ENCODE measurements at regions not wholly inside any gene's neighbourhood (a gene's known extent, or its start where the extent isn't known, plus 50 kb on each side); places are given as distances from the start of the nearest gene placed in this dataset.

GRCh38 chr20:60862601-60863000 lies 389.5 kb upstream of the CDH4 start:
- DNase-seq (ENCODE audit: low read depth, low spot score) = no peak
- Histone ChIP-seq H3K27me3 (ENCODE audit: control insufficient read depth, insufficient read depth, low read length) (no peaks in the 10 kb centered on the region), H3K9me3 (ENCODE audit: control insufficient read depth, insufficient read depth, low read length) (no peaks in the 10 kb centered on the region), H3K27ac (ENCODE audit: low read length) (no peak overlapping the region), H3K36me3 (ENCODE audit: control insufficient read depth, insufficient read depth, low read length) (no peaks in the 10 kb centered on the region), H3K4me1 (ENCODE audit: control insufficient read depth, insufficient read depth, low read length) (no peaks in the 10 kb centered on the region), H3K4me3 (ENCODE audit: low read length) (no peak overlapping the region)
- WGBS (ENCODE audit: insufficient coverage, insufficient read length) = no CpG with 5 or more reads among the region's 5 CpGs

- Histone ChIP-seq H3K27me3 (ENCODE audit: control insufficient read depth, insufficient read depth, low read length) (no peaks in the 10 kb centered on the region), H3K36me3 (ENCODE audit: control insufficient read depth, insufficient read depth, low read length) (no peaks in the 10 kb centered on the region), H3K27ac (ENCODE audit: low read length) (no peak overlapping the region), H3K4me3 (ENCODE audit: low read length) (no peak overlapping the region), H3K4me1 (ENCODE audit: control insufficient read depth, insufficient read depth, low read length) (no peaks in the 10 kb centered on the region), H3K9me3 (ENCODE audit: control insufficient read depth, insufficient read depth, low read length) (no peaks in the 10 kb centered on the region)
- DNase-seq (ENCODE audit: low read depth, low spot score) = no peak
- no CpG with 5 or more reads among the region's 3 CpGs for WGBS (ENCODE audit: insufficient coverage, insufficient read length)
Measured at GRCh38 chr20:60863548-60863947, 388.5 kb upstream of the CDH4 start.

GRCh38 chr20:60867589-60867988 lies 384.5 kb upstream of the CDH4 start:
- H3K4me1 ChIP-seq (ENCODE audit: control insufficient read depth, insufficient read depth, low read length) = no peaks in the 10 kb centered on the region
- no peaks in the 10 kb centered on the region for H3K27me3 ChIP-seq (ENCODE audit: control insufficient read depth, insufficient read depth, low read length)
- no CpG with 5 or more reads among the region's 3 CpGs for WGBS (ENCODE audit: insufficient coverage, insufficient read length)
- no peaks in the 10 kb centered on the region for H3K9me3 ChIP-seq (ENCODE audit: control insufficient read depth, insufficient read depth, low read length)
- H3K27ac ChIP-seq (ENCODE audit: low read length) = no peak overlapping the region
- DNase-seq (ENCODE audit: low read depth, low spot score) = no peak
- H3K4me3 ChIP-seq (ENCODE audit: low read length) = no peak overlapping the region
- no peaks in the 10 kb centered on the region for H3K36me3 ChIP-seq (ENCODE audit: control insufficient read depth, insufficient read depth, low read length)

GRCh38 chr20:60868316-60868891 lies 383.7 kb upstream of the CDH4 start:
- no peaks in the 10 kb centered on the region for H3K4me1 ChIP-seq (ENCODE audit: control insufficient read depth, insufficient read depth, low read length)
- DNase-seq (ENCODE audit: low read depth, low spot score) = no peak
- H3K9me3 ChIP-seq (ENCODE audit: control insufficient read depth, insufficient read depth, low read length) = no peaks in the 10 kb centered on the region
- H3K27me3 ChIP-seq (ENCODE audit: control insufficient read depth, insufficient read depth, low read length) = no peaks in the 10 kb centered on the region
- H3K36me3 ChIP-seq (ENCODE audit: control insufficient read depth, insufficient read depth, low read length) = no peaks in the 10 kb centered on the region
- WGBS (ENCODE audit: insufficient coverage, insufficient read length) = no CpG with 5 or more reads among the region's 22 CpGs
- H3K4me3 ChIP-seq (ENCODE audit: low read length) = no peak overlapping the region
- no peak overlapping the region for H3K27ac ChIP-seq (ENCODE audit: low read length)

- no CpG with 5 or more reads among the region's 12 CpGs for WGBS (ENCODE audit: insufficient coverage, insufficient read length)
- Histone ChIP-seq H3K9me3 (ENCODE audit: control insufficient read depth, insufficient read depth, low read length) (no peaks in the 10 kb centered on the region), H3K4me1 (ENCODE audit: control insufficient read depth, insufficient read depth, low read length) (no peaks in the 10 kb centered on the region), H3K4me3 (ENCODE audit: low read length) (no peak overlapping the region), H3K27me3 (ENCODE audit: control insufficient read depth, insufficient read depth, low read length) (no peaks in the 10 kb centered on the region), H3K36me3 (ENCODE audit: control insufficient read depth, insufficient read depth, low read length) (no peaks in the 10 kb centered on the region), H3K27ac (ENCODE audit: low read length) (no peak overlapping the region)
- DNase-seq (ENCODE audit: low read depth, low spot score) = no peak
Measured at GRCh38 chr20:60869087-60869486, 383.0 kb upstream of the CDH4 start.

GRCh38 chr20:60869625-60870024 lies 382.4 kb upstream of the CDH4 start:
- WGBS (ENCODE audit: insufficient coverage, insufficient read length) = no CpG with 5 or more reads among the region's 9 CpGs
- DNase-seq (ENCODE audit: low read depth, low spot score) = no peak
- Histone ChIP-seq H3K4me1 (ENCODE audit: control insufficient read depth, insufficient read depth, low read length) (no peaks in the 10 kb centered on the region), H3K9me3 (ENCODE audit: control insufficient read depth, insufficient read depth, low read length) (no peaks in the 10 kb centered on the region), H3K27ac (ENCODE audit: low read length) (no peak overlapping the region), H3K27me3 (ENCODE audit: control insufficient read depth, insufficient read depth, low read length) (no peaks in the 10 kb centered on the region), H3K4me3 (ENCODE audit: low read length) (no peak overlapping the region), H3K36me3 (ENCODE audit: control insufficient read depth, insufficient read depth, low read length) (no peaks in the 10 kb centered on the region)

GRCh38 chr20:60870040-60870439 lies 382.0 kb upstream of the CDH4 start:
- H3K27ac ChIP-seq (ENCODE audit: low read length) = no peak overlapping the region
- no peak for DNase-seq (ENCODE audit: low read depth, low spot score)
- H3K27me3 ChIP-seq (ENCODE audit: control insufficient read depth, insufficient read depth, low read length) = no peaks in the 10 kb centered on the region
- H3K9me3 ChIP-seq (ENCODE audit: control insufficient read depth, insufficient read depth, low read length) = no peaks in the 10 kb centered on the region
- no CpG with 5 or more reads among the region's 7 CpGs for WGBS (ENCODE audit: insufficient coverage, insufficient read length)
- H3K36me3 ChIP-seq (ENCODE audit: control insufficient read depth, insufficient read depth, low read length) = no peaks in the 10 kb centered on the region
- H3K4me3 ChIP-seq (ENCODE audit: low read length) = no peak overlapping the region
- H3K4me1 ChIP-seq (ENCODE audit: control insufficient read depth, insufficient read depth, low read length) = no peaks in the 10 kb centered on the region

- Histone ChIP-seq H3K9me3 (ENCODE audit: control insufficient read depth, insufficient read depth, low read length) (no peaks in the 10 kb centered on the region), H3K27ac (ENCODE audit: low read length) (no peak overlapping the region)
- no peak for DNase-seq (ENCODE audit: low read depth, low spot score)
Measured at GRCh38 chr20:60872224-60872623, 379.8 kb upstream of the CDH4 start.

GRCh38 chr20:60877071-60877857 lies 374.8 kb upstream of the CDH4 start:
- Histone ChIP-seq H3K9me3 (ENCODE audit: control insufficient read depth, insufficient read depth, low read length) (no peaks in the 10 kb centered on the region), H3K27me3 (ENCODE audit: control insufficient read depth, insufficient read depth, low read length) (no peaks in the 10 kb centered on the region), H3K4me3 (ENCODE audit: low read length) (no peak overlapping the region), H3K27ac (ENCODE audit: low read length) (no peak overlapping the region), H3K36me3 (ENCODE audit: control insufficient read depth, insufficient read depth, low read length) (no peaks in the 10 kb centered on the region), H3K4me1 (ENCODE audit: control insufficient read depth, insufficient read depth, low read length) (no peaks in the 10 kb centered on the region)
- no CpG with 5 or more reads among the region's 14 CpGs for WGBS (ENCODE audit: insufficient coverage, insufficient read length)
- no peak for DNase-seq (ENCODE audit: low read depth, low spot score)

More at GRCh38 chr20:60872224-60872623, 379.8 kb upstream of the CDH4 start:
- Histone ChIP-seq H3K4me1 (ENCODE audit: control insufficient read depth, insufficient read depth, low read length) (no peaks in the 10 kb centered on the region), H3K27me3 (ENCODE audit: control insufficient read depth, insufficient read depth, low read length) (no peaks in the 10 kb centered on the region), H3K4me3 (ENCODE audit: low read length) (no peak overlapping the region), H3K36me3 (ENCODE audit: control insufficient read depth, insufficient read depth, low read length) (no peaks in the 10 kb centered on the region)
- WGBS (ENCODE audit: insufficient coverage, insufficient read length) = no CpG with 5 or more reads among the region's 8 CpGs

GRCh38 chr20:60882836-60883235 lies 369.2 kb upstream of the CDH4 start:
- H3K36me3 ChIP-seq (ENCODE audit: control insufficient read depth, insufficient read depth, low read length) = no peaks in the 10 kb centered on the region
- H3K27me3 ChIP-seq (ENCODE audit: control insufficient read depth, insufficient read depth, low read length) = peaks cover 1% of the 10 kb centered on the region; the same call in 1 of the 2 replicates
- H3K4me1 ChIP-seq (ENCODE audit: control insufficient read depth, insufficient read depth, low read length) = no peaks in the 10 kb centered on the region
- no CpG with 5 or more reads among the region's 6 CpGs for WGBS (ENCODE audit: insufficient coverage, insufficient read length)
- no peak overlapping the region for H3K4me3 ChIP-seq (ENCODE audit: low read length)
- no peaks in the 10 kb centered on the region for H3K9me3 ChIP-seq (ENCODE audit: control insufficient read depth, insufficient read depth, low read length)
- DNase-seq (ENCODE audit: low read depth, low spot score) = no peak
- H3K27ac ChIP-seq (ENCODE audit: low read length) = no peak overlapping the region

GRCh38 chr20:60883496-60883895 lies 368.6 kb upstream of the CDH4 start:
- H3K36me3 ChIP-seq (ENCODE audit: control insufficient read depth, insufficient read depth, low read length) = no peaks in the 10 kb centered on the region
- no peaks in the 10 kb centered on the region for H3K9me3 ChIP-seq (ENCODE audit: control insufficient read depth, insufficient read depth, low read length)
- WGBS (ENCODE audit: insufficient coverage, insufficient read length) = no CpG with 5 or more reads among the region's 4 CpGs
- no peak overlapping the region for H3K4me3 ChIP-seq (ENCODE audit: low read length)
- H3K27me3 ChIP-seq (ENCODE audit: control insufficient read depth, insufficient read depth, low read length) = peaks cover 1% of the 10 kb centered on the region; the same call in 1 of the 2 replicates
- no peaks in the 10 kb centered on the region for H3K4me1 ChIP-seq (ENCODE audit: control insufficient read depth, insufficient read depth, low read length)
- H3K27ac ChIP-seq (ENCODE audit: low read length) = no peak overlapping the region
- no peak for DNase-seq (ENCODE audit: low read depth, low spot score)
